K562 (cell line): ENCODE measurements at regions not wholly inside any gene's neighbourhood (a gene's known extent, or its start where the extent isn't known, plus 50 kb on each side); places are given as distances from the start of the nearest gene placed in this dataset.

ENCODE experiments used
- ATAC-seq: fragments of 200-7000 bp; cut with Tn5 transposase; 3 replicates; pipeline ENCODE4 v1.9.1; 2020; ENCODE audit warnings: moderate library complexity
- BruUV-seq: library from RNA; stranded (reverse); fragments of 400-500 nt; replicated peaks from 2 replicates; lab custom pipeline; 2021; lab: Mats Ljungman, UMichigan
- CTCF ChIA-PET: fragments of 300-600 bp; formaldehyde crosslinking; extraction: SDS; loops from one replicate; lab custom pipeline; 2021; ENCODE audit warnings: low intra/inter-chr PET ratio; lab: Yijun Ruan, JAX
- POLR2A ChIA-PET: fragments of 300-600, 350-650 bp; sonication (Branson Sonifier 250); formaldehyde crosslinking; extraction: SDS; loops from one replicate; lab custom pipeline; 2021; ENCODE audit warnings: antibody characterized with exemption, inconsistent platforms; lab: Yijun Ruan, JAX
- DNase-seq, 4 experiments: peaks; one replicate each; pipeline versions ENCODE4 v3.0.0 to v3.0.0-alpha.2; 2011 to 2018; ENCODE audit warnings: low spot score in 3 of 4, mixed read lengths in 3 of 4; ENCODE audit errors: extremely low read depth in 1 of 4
- FAIRE-seq: peaks from 2 replicates; lab custom pipeline; 2011; peaks lifted over from hg19 to GRCh38; lab: Jason Lieb, UNC
- H2AFZ ChIP-seq: 2 replicates; pipeline ENCODE4 v1.6.0; 2011; ENCODE audit warnings: low read depth, low read length, control low read depth, inconsistent platforms
- H3K27ac ChIP-seq: fragments of 200-600 bp; 3 replicates; pipeline ENCODE4 v1.8.0; 2011; ENCODE audit warnings: low read depth, mild to moderate bottlenecking, control low read depth, inconsistent platforms, low read length, moderate library complexity, mixed read lengths; ENCODE audit errors: extremely low read depth
- H3K27me3 ChIP-seq, 2 experiments: fragments of 300-600 bp in 1 of 2; 2 replicates in 1 of 2; 3 replicates in 1 of 2; pipeline versions ENCODE4 v1.6.0 to v1.8.0; 2011; ENCODE audit warnings: inconsistent platforms in 2 of 2, low read length in 2 of 2, mild to moderate bottlenecking in 1 of 2, mixed read lengths in 1 of 2, moderate library complexity in 1 of 2; ENCODE audit not compliant: control insufficient read depth in 2 of 2, insufficient read depth in 2 of 2
- H3K36me3 ChIP-seq: fragments of 300-600 bp; 3 replicates; pipeline ENCODE4 v1.8.0; 2011; ENCODE audit warnings: mild to moderate bottlenecking, low read length, inconsistent platforms; ENCODE audit not compliant: control insufficient read depth, insufficient read depth
- H3K4me1 ChIP-seq, 2 experiments: fragments of 200-600 bp in 1 of 2; replicated peaks in 1 of 2; 2 replicates in 1 of 2; 3 replicates in 1 of 2; pipeline versions ENCODE4 v1.5.1 to v1.8.0; 2011; ENCODE audit warnings: inconsistent platforms in 2 of 2, low read length in 2 of 2, mild to moderate bottlenecking in 1 of 2, mixed read lengths in 1 of 2, moderate library complexity in 1 of 2; ENCODE audit not compliant: control insufficient read depth in 2 of 2, insufficient read depth in 2 of 2
- H3K4me2 ChIP-seq: 2 replicates; pipeline ENCODE4 v1.6.1; 2011; ENCODE audit warnings: low read length, control low read depth, inconsistent platforms, mixed read lengths; ENCODE audit not compliant: insufficient read depth
- H3K4me3 ChIP-seq: fragments of 200-600 bp; sonication (generic), shearing (Covaris generic); 2 replicates; pipeline ENCODE4 v1.5.1; 2016; ENCODE audit warnings: control low read depth, inconsistent platforms
- H3K79me2 ChIP-seq: fragments of 200-600 bp; 3 replicates; pipeline ENCODE4 v1.8.0; 2011; ENCODE audit warnings: low read length, inconsistent platforms; ENCODE audit not compliant: control insufficient read depth, insufficient read depth
- H3K9ac ChIP-seq, 2 experiments: 2 replicates each; pipeline versions ENCODE4 v1.6.0 to v1.6.1; 2011; ENCODE audit warnings: low read depth in 2 of 2, low read length in 2 of 2, control low read depth in 1 of 2, inconsistent platforms in 1 of 2, mild to moderate bottlenecking in 1 of 2, mixed read lengths in 1 of 2; ENCODE audit not compliant: insufficient read depth in 1 of 2
- H3K9me1 ChIP-seq: one replicate; pipeline ENCODE4 v1.6.0; 2011; ENCODE audit warnings: inconsistent platforms, mild to moderate bottlenecking, low read length, moderate library complexity; ENCODE audit not compliant: control insufficient read depth, insufficient read depth
- H3K9me3 ChIP-seq: replicated peaks from 2 replicates; pipeline ENCODE4 v1.5.1; 2011; ENCODE audit warnings: low read depth, low read length, inconsistent platforms; ENCODE audit not compliant: control insufficient read depth, insufficient read depth
- H4K20me1 ChIP-seq: replicated peaks from 2 replicates; pipeline ENCODE4 v1.6.1; 2011; ENCODE audit warnings: low read length, inconsistent platforms, mixed read lengths; ENCODE audit not compliant: control insufficient read depth, insufficient read depth
- CTCF ChIP-seq, 3 experiments: IDR thresholded peaks in 2 of 3; conservative IDR thresholded peaks in 1 of 3; 2 replicates each; pipeline ENCODE4 v1.5.1; 2011 to 2012; ENCODE audit warnings: low read length in 3 of 3, mild to moderate bottlenecking in 3 of 3, control low read depth in 2 of 3, improper control_type of control experiment in 1 of 3, inconsistent platforms in 1 of 3, low read depth in 1 of 3, mixed read lengths in 1 of 3, moderate library complexity in 1 of 3; ENCODE audit not compliant: insufficient read depth in 2 of 3
- MTA3 ChIP-seq: fragments of 450-650 bp; formaldehyde crosslinking; IDR thresholded peaks from 2 replicates; pipeline ENCODE4 v1.6.1; 2017; ENCODE audit warnings: mild to moderate bottlenecking, borderline replicate concordance
- RAD21 ChIP-seq, 2 experiments: fragments of 250-450 bp in 1 of 2; fragments of 450-650 bp in 1 of 2; sonication (Bioruptor Pico) in 1 of 2; formaldehyde crosslinking in 1 of 2; IDR thresholded peaks in 1 of 2; conservative IDR thresholded peaks in 1 of 2; 2 replicates each; pipeline versions ENCODE4 v1.4.0 to v1.8.0; 2020 to 2022; ENCODE audit warnings: mild to moderate bottlenecking in 2 of 2, moderate library complexity in 1 of 2
- SMAD3 ChIP-seq: fragments of 450-650 bp; formaldehyde crosslinking; conservative IDR thresholded peaks from 2 replicates; pipeline ENCODE4 v1.4.0; 2020; ENCODE audit warnings: mild to moderate bottlenecking
- ZNF583 ChIP-seq: fragments of 250-450 bp; sonication (Bioruptor Pico); IDR thresholded peaks from 2 replicates; pipeline ENCODE4 v1.4.0; 2020
- WGBS: fragments of 100-300 bp; shearing (Covaris generic); methylation state at CpG from one replicate; pipeline ENCODE4 v1.1.6; 2016; ENCODE audit warnings: low coverage, mixed read lengths; ENCODE audit not compliant: insufficient coverage; ENCODE audit errors: missing lambda C conversion rate; 5-methylcytosine and 5-hydroxymethylcytosine counted together
- in situ Hi-C: fragments of 300-500 bp; cut with MboI; formaldehyde crosslinking; loops from 4 replicates; pipeline ENCODE4 v1.15.0; 2018; ENCODE audit warnings: inconsistent platforms, mixed read lengths
- intact Hi-C: fragments of 100-400 bp; cut with micrococcal nuclease; formaldehyde crosslinking; loops from 2 replicates; pipeline ENCODE4 v1.14.2; 2022

- DNase-seq: peak in 2 of 4 experiments; percentile 3 to 12
- Histone ChIP-seq H3K4me1 (no peaks in the 10 kb centered on the region), H2AFZ (no peak overlapping the region), H3K79me2 (no peaks in the 10 kb centered on the region), H3K27ac (no peak overlapping the region), H3K9me1 (no peaks in the 10 kb centered on the region), H3K9me3 (no peaks in the 10 kb centered on the region), H3K27me3 (no peaks in the 10 kb centered on the region), H3K4me2 (no peak overlapping the region), H3K9ac (no peak overlapping the region), H3K4me3 (no peak overlapping the region), H3K36me3 (no peaks in the 10 kb centered on the region), H4K20me1 (no peaks in the 10 kb centered on the region)
- POLR2A ChIA-PET: interaction anchor here (0.7 kb wide), 1 partner anchor 9 kb away, joined by 3 read pairs; no protein-coding TSS in a partner anchor
- intact Hi-C loops (no loop called here), in situ Hi-C loops (no loop called here)
- no TSS peak for BruUV-seq
- TF ChIP-seq CTCF (IDR thresholded peaks at IDR 0.05 in 2 of 3, conservative IDR thresholded peaks at IDR 0.05 in 1 of 3; ENCODE audit: insufficient read depth in 2 of 3, low read depth in 1 of 3, low read length in 3 of 3) (peak in 2 of 3 experiments; percentile 10 to 15; a peak in 1 of 6 replicates), SMAD3 (no peak), RAD21 (CRISPR knock-in tag; conservative IDR thresholded peaks at IDR 0.05 in 1 of 2, IDR thresholded peaks at IDR 0.05 in 1 of 2) (0 out of 4 replicates have a peak, but pooled peaks of 1 of the 2 experiments have one; percentile 19), ZNF583 (CRISPR knock-in tag) (no peak), MTA3 (no peak)
- peak; percentile 53; the same call in 1 of the 3 replicates for ATAC-seq
- CTCF ChIA-PET: no interaction called here
- no peak for FAIRE-seq
- 1% methylated on average over 7 of the region's 7 CpGs for WGBS
Measured at GRCh38 chr6:97440590-97441176, 157.7 kb upstream of the MMS22L start.
